ENCODE measurements at regions not wholly inside any gene's neighbourhood (a gene's known extent, or its start where the extent isn't known, plus 50 kb on each side); places are given as distances from the start of the nearest gene placed in this dataset.
A peak's percentile ranks its signal among the peaks of the same experiment; 100 is the strongest.

DNA sequence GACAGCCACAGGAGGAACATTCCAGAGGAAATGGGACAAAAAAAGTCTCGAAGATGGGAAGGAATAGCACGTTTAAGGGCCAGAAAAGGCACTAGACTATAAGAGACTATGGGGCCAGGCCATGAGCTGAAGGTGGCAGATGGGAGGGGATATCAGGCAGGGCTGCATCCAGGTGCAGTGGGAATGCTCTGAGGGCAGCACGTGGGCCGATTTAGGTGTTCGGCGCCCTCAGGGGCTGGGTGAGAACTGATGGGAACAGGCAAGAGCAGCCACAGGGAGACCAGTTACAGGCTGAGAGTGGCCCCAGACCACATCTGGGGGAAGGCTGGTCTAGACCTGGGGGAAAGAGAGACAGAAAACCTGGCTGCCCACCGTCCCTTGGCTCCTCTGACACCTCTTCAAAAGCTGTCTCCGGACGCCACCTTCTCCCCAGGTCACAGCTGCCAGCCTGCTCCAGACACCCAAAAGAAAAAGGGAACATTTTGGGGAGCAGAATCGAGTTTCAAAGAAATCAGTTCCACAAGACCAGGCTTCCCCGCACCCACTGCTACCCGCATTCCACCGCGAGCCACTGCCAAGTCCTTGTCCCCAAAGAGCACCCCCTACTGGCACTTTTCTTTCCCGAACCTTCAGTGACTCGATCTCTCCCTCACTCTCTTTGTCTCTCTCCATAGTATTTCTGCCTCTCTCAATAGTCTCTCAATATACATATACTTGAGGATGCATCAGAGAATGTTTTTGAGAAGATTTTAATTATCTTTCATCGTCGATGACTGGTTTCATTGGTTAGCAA is 190.1 kb upstream of the AGAP1 start:
- in situ Hi-C loops (cut with HindIII; ENCODE audit: low pct_unique_long_range_greater_than_20kb, low sequenced_read_pairs): no loop called here
- DNase-seq (ENCODE audit: low read depth, low spot score): no peak

DNA sequence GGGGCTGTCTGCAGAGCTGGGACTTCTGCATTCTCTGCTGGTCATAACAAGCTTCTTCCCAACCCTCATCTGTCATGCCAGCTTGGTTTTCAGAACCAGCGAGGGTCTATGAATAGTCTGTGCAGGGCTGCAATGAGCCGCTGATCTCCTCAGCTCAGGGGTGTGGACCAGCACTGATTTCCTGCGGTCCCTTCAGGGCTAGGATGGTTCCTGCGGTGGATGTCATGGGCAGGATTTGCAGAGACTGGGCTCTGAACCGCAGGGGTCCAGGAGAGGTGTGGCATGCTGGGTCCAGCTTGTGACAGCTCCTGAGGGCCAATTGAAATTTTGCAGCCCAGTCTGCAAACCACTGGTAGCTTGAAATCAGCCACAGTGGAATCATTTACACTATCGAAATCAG is 188.2 kb upstream of the AGAP1 start:
- no peak for DNase-seq (ENCODE audit: low read depth, low spot score)

DNA sequence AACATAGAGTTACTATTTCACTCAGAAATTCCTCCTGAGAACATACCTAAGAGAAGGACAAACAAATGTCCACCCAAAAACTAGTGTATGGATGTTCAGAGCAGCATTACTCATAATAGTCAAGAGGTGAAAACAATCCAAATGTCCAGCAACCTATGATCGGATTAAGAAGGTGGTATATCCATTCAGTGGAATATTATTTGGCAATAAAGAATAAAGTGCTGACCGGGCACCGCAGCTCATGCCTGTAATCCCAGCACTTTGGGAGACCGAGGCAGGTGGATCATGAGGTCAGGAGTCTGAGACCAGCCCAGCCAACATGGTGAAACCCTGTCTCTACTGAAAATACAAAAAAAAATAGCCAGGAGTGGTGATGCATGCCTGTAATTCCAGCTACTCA is 182.8 kb upstream of the AGAP1 start:
- DNase-seq (ENCODE audit: low read depth, low spot score): no peak
- in situ Hi-C loops (cut with HindIII; ENCODE audit: low pct_unique_long_range_greater_than_20kb, low sequenced_read_pairs): no loop called here

More for the DNA sequence above, 188.2 kb upstream of the AGAP1 start:
- in situ Hi-C loops (cut with HindIII; ENCODE audit: low pct_unique_long_range_greater_than_20kb, low sequenced_read_pairs): no loop called here

DNA sequence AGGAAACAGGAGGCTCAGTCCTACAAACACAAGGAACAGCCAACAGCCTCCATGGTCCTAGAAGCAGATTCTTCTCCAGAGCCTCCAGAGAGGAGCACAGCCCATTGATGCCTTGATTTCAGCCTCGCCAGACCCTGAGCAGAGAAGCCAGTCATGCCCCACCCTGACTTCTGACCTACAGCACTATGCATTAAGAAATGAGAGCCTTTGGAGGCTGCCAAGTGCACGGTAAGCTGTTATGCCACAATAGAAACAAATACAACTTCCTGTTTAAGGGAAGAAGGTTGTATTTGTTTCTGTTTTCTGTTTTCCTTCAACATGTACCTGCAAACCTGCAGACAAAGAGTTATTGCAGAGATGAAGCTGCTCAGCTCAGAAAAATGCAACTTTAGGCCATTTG is 181.3 kb upstream of the AGAP1 start:
- in situ Hi-C loops (cut with HindIII; ENCODE audit: low pct_unique_long_range_greater_than_20kb, low sequenced_read_pairs): no loop called here
- no peak for DNase-seq (ENCODE audit: low read depth, low spot score)

DNA sequence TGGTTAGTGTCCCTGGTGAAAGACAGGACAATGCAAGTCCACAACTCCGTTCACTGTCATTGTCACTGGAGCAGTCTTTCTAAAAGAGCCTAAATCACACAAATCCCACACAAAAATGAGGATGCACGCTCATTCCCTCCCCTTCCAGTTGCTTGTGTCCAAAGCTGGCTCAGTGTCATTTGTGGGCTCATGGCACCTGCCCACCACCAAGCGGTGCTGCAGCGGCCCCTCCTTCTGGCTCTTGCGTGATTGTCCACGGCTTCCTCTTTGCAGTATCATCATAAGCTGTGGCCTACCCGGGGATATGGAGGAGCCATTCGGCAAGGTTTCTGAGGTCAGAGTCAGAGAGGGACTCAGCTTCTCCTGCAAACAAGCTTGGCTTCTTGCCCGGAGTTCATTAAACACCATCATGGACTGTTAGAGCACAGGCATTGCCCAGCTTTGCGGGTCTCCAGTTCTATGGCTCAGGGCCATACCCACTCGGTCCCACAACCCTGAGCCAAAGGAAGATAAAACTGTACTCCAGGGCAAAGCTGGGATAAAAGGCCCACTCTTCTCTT is 179.4 kb upstream of the AGAP1 start:
- DNase-seq (ENCODE audit: low read depth, low spot score): no peak

DNA sequence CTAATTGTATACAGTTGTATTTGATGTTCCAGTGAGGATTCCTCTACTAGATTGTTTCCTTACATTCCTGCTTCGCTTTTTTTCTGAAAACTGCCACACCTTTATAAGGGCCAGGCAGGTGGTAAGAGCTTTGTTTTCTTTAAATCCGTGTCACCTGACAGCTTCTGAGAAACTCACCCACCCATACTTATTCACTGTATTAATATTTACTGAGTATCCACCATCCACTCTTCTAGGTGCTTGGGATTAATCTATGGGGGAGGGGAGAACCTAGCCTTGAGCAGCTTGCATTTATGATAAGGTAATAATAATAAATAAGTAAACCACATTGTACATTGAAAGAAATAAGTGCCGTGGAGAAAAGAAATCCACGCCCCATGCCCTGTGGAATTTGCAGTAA is 174.7 kb upstream of the AGAP1 start:
- no peak for DNase-seq (ENCODE audit: low read depth, low spot score)
- in situ Hi-C loops (cut with HindIII; ENCODE audit: low pct_unique_long_range_greater_than_20kb, low sequenced_read_pairs): no loop called here

More for the DNA sequence above, 179.4 kb upstream of the AGAP1 start:
- in situ Hi-C loops (cut with HindIII; ENCODE audit: low pct_unique_long_range_greater_than_20kb, low sequenced_read_pairs): no loop called here

DNA sequence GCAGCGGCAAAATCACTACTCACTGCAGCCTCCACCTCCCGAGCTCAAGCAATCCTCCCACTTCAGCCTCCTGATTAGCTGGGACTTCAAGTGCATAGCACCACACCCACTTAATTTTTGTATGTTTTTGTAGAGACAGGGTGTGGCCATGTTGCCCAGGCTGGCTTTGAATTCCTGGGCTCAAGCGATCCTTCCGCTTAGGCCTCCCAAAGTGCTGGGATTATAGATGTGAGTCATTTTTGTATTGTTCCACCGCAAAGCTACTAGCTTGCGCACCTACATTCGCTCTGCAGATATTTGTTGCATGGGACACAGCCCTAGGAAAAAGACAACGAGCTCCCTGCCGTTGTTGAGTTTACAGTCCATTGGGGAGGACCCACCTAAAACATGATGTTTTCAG is 173.5 kb upstream of the AGAP1 start:
- DNase-seq (ENCODE audit: low read depth, low spot score): no peak

DNA sequence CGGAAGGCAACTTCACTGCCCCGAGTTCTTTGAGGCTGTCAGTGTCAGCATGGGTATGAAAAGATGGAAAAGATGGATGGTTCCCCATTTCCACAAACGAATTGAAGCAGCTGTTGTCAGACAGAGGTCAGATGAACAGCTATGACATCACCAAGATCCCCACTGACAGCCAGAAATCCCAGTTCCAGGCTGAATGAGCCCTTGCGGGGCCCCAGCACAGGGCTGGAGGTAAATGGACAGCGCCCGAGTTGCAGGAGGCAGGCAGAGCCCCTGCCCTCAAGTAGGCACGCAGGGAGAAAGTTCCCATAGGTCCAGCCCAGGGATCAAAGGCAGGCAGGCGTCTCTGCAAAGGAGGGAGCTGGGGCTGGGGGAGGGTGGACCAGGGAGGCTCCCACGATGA is 169.5 kb upstream of the AGAP1 start:
- in situ Hi-C loops (cut with HindIII; ENCODE audit: low pct_unique_long_range_greater_than_20kb, low sequenced_read_pairs): no loop called here
- DNase-seq (ENCODE audit: low read depth, low spot score): no peak

More for the DNA sequence above, 173.5 kb upstream of the AGAP1 start:
- in situ Hi-C loops (cut with HindIII; ENCODE audit: low pct_unique_long_range_greater_than_20kb, low sequenced_read_pairs): no loop called here

DNA sequence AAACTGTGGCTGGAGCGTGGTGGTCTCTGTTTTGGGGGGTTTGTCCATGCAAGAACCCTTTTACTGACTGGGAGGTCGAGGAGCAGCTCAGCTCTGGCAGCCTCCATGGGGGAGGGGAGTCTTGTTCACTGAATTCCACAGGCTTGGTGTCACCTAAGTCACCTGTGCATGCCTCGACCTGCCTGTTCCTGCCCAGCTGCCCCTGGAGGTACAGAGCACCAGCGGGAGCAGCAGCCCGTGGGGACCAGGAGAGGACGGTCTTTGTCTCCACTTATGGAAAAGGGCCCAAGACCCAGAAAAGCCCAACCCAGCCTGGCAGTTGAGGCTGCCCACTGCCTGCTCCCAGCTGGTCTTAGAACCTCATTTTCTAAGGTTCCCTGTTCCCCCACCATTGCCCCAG is 168.7 kb upstream of the AGAP1 start:
- in situ Hi-C loops (cut with HindIII; ENCODE audit: low pct_unique_long_range_greater_than_20kb, low sequenced_read_pairs): no loop called here
- DNase-seq (ENCODE audit: low read depth, low spot score): no peak

DNA sequence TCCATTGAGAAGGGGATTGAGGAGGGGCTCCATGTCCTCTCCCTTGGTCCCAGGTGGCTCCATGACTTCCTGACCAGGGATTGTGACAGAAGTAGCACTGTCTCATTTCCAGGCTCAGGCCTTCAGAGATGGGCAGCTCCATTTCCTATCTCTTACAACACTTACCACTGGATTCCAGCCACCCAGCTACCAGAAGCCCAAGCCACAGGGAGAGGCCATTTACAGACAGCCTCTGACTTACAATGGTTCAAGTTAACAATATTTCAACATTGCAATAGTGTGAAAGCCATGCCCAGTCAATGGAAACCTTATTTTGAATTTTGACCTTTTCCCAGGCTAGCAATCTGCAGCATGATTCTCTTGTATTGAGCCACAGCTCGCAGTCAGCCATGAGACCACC is 164.9 kb upstream of the AGAP1 start:
- in situ Hi-C loops (cut with HindIII; ENCODE audit: low pct_unique_long_range_greater_than_20kb, low sequenced_read_pairs): no loop called here
- no peak for DNase-seq (ENCODE audit: low read depth, low spot score)

DNA sequence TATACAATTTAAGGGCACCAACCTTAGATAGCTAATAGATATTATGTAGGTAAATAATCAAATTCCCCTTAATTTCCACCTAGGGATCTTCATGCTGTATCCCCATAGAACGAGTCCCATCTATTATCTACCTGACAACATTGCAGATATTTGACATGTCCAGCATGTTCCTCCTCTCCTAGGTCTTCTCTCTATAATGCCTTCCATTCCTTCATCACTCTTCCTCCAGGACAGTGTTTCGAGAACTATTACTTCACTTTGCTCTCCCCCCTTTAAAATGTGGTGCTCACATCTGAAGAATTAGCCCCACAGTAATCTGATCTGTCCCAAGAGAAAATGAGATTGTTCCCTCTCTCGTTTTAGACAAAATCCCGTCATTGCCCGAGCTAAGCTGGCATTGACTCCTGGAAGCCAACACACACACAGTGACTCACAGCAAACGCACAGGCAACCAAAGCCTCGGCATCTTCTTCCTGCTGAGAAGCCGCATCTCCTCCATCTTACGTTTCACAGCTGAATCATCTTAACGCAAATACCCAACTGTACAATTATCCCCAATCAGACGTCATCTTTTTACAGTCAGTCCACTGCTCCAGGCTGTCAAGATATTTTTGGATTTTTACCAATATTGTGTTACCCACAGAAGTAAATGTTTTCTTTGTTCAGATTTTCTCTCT is 162.9 kb upstream of the AGAP1 start:
- in situ Hi-C loops (cut with HindIII; ENCODE audit: low pct_unique_long_range_greater_than_20kb, low sequenced_read_pairs): no loop called here

DNA sequence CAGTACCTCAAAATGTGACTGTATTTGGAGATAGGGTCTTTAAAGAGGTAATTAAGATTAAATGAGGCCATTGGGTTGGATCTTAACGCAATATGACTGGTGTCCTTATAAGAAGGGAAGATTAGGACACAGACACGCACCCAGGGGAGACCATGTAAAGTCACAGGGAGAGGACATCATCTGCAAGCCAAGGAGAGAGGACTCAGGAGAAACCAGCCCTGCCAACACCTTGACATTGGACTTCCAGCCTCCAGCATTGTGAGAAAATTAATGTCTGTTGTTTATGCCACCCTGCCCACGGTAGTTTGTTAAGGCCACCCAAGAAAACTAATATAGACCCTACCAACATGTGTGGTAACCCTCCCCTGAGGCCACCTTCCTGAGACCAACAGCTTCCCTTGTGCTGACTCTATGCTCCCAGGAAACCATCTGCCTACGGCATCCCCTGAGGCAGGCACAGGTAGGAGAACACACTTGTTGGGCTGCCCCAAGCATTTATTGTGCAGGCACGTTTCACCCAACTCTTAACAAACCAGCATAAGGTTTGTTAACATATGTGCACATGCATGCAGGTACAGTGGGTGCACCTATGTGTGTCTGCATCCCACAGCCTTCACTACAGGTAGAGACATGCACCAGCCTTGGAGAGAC is 161.5 kb upstream of the AGAP1 start:
- DNase-seq (ENCODE audit: low read depth, low spot score): no peak
- in situ Hi-C loops (cut with HindIII; ENCODE audit: low pct_unique_long_range_greater_than_20kb, low sequenced_read_pairs): no loop called here

More for the DNA sequence above, 162.9 kb upstream of the AGAP1 start:
- DNase-seq (ENCODE audit: low read depth, low spot score): peak; percentile 81

DNA sequence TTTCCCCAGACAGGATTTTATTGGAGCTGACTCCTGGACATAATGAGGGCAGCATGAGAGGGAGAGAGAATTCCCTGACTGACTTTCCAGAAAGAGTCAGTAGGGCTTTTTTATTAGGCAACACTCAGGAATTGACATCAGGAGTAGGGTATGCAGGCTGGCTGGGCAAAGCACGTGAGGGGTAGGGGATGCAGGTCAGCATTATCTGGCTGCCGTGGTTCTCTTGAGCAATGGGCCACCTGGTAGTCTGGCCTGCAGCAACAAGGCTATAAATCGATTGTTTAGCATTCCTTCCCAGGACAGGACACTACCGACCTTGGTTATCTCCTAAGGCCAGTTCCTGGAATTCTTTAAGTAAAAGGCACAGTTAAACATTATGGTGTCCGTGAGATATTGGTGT is 160.8 kb upstream of the AGAP1 start:
- no peak for DNase-seq (ENCODE audit: low read depth, low spot score)
- in situ Hi-C loops (cut with HindIII; ENCODE audit: low pct_unique_long_range_greater_than_20kb, low sequenced_read_pairs): no loop called here

DNA sequence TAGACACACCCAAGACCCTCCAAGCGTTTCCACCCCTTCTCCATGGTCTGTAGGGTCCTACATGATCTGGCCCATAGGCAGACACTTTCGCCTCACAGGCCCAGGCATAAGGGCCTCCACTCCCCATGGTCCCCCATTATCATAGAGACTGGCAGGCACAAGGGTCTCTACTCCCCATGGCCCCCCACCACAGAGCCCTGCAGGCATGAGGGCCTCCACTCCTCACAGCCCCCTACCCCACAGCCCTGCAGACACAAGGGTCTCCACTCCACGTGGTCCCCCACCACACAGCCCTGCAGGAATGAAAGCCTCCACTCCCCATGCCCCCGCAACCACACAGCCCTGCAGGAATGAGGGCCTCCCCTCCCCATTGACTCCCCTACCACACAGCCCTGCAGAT is 159.7 kb upstream of the AGAP1 start:
- in situ Hi-C loops (cut with HindIII; ENCODE audit: low pct_unique_long_range_greater_than_20kb, low sequenced_read_pairs): no loop called here
- no peak for DNase-seq (ENCODE audit: low read depth, low spot score)

DNA sequence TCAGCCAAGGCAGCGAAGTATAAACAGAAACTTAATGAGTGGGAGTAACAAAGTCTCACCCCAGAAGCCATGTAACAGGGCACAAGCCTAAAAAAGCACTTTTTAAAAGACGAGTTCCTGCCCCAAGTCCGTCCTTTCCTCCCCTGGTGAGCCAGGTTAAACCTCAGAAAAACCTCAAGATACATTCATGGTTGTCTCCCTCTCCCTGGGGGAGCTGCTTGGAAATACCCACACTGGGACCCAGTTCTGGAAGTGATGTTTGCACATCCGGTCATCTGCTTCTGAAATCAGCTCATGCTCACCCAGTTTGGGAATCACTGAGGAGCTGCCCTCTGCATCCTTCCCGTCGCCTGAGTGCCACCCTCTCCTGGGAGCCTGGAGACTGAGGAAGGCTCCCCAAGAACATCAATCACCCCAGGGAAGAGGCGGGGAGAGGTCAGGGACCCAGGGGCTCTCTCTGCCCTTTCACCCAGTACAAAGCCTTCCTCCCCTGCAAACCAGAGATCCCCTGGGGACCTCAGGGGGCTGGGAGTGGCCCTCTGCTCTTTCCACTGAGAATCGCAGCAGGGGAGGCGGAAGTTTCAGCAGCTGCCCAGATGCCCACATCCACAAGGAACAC is 150.6 kb upstream of the AGAP1 start:
- in situ Hi-C loops (cut with HindIII; ENCODE audit: low pct_unique_long_range_greater_than_20kb, low sequenced_read_pairs): no loop called here

DNA sequence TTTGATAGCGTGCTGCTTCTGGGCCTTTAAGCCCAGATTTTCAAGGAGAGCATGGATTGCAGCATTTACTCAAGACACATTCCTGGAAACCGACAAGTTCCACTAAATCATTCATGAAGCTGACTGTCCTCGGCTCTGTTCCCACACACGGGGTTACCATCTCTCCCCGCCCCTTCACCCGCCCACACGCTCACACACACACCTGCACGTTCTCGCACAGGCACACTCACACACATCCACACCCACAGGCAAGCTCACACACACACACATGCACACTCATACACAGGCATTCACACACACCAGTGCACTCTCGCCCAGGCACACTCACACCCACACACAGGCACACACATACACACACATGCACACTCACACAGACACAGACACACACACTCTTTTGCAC is 150.0 kb upstream of the AGAP1 start:
- in situ Hi-C loops (cut with HindIII; ENCODE audit: low pct_unique_long_range_greater_than_20kb, low sequenced_read_pairs): no loop called here
- DNase-seq (ENCODE audit: low read depth, low spot score): no peak

More for the DNA sequence above, 150.6 kb upstream of the AGAP1 start:
- no peak for DNase-seq (ENCODE audit: low read depth, low spot score)

DNA sequence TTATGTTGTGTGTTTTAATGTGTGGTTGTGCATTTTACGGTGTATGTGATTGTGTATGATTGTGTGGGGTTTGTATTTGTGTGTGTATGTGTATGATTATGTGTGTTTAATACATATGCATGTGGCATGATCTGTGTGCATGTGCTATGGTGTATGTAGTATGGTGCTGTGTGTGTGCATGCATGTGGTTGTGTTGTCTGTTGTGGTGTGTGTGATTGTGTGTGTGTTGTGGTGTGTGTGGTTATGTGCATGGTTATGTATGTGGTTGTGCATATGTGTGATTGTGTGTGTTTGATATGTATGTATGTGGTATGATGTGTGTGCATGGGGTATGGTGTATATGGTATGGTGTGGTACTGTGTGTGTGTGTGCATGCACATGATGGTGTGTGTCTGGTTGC is 148.1 kb upstream of the AGAP1 start:
- in situ Hi-C loops (cut with HindIII; ENCODE audit: low pct_unique_long_range_greater_than_20kb, low sequenced_read_pairs): no loop called here
- DNase-seq (ENCODE audit: low read depth, low spot score): no peak

DNA sequence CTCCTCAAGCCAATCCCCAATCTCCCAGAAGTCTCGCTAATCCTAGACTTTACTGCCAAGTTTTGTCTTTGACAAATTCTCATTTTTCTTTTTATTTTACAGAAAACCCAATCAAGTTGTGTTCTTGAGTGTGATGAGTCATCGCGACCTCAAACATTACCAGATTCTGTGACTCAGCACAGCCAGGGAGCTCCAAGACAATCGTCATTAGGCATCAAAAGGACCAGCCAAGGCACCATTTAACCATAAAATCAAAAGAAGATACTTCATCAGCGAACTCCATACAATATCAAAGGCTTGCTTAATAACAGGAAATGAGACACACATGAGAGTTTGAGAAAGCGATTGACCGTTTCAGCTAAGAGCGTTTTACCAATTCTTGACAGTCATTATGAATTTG is 146.2 kb upstream of the AGAP1 start:
- in situ Hi-C loops (cut with HindIII; ENCODE audit: low pct_unique_long_range_greater_than_20kb, low sequenced_read_pairs): no loop called here
- DNase-seq (ENCODE audit: low read depth, low spot score): no peak
